ENCODE measurements at regions not wholly inside any gene's neighbourhood (a gene's known extent, or its start where the extent isn't known, plus 50 kb on each side); places are given as distances from the start of the nearest gene placed in this dataset.

DNA sequence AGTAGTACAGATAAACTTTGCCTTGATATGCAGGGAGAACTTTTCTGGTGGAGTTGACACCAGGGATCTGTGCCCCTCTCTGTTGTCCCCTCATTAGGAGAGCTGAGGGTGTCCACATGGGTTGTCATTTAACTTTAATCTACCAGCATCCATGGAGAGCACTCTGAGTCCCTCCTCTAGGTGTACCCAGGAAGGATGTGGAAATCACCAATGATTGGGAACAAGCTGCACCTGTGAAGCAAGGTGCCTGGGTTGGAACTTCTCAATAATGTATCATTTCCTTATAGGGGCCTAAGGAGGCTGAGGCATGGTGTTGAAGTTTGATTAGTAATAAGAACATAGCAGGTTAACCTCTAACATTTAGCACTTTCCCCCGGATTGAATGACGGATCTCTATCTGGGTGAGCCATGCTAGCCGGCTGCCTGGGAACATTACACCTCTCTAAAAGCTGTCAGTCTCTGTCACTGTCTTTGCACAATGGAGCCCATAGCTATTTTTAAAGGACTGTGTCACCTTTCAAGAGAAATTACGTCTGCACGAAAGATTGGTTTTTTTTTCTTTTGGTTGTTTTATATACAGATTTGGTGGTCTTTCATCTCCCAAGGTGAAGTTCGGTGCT is 239.3 kb downstream of the MAF start:
- no peak overlapping the region for H3K4me3 ChIP-seq (replicated peaks in 1 of 2; ENCODE audit: low read depth in 1 of 2, low read length in 2 of 2)
- no peaks in the 10 kb centered on the region for H3K4me1 ChIP-seq (ENCODE audit: control insufficient read depth in 1 of 2, insufficient read depth in 2 of 2, low read length in 2 of 2)
- intact Hi-C loops (cut with micrococcal nuclease) = no loop called here
- no peak for ATAC-seq
- no TSS peak for BruUV-seq (replicated peaks)
- peaks cover 36 to 41% of the 10 kb centered on the region in 2 experiments; a peak in 2 of 4 replicates for H3K9me3 ChIP-seq (ENCODE audit: control insufficient read depth in 1 of 2, insufficient read depth in 1 of 2, low read depth in 1 of 2, low read length in 2 of 2)
- ChIA-PET CTCF (no interaction called here), RAD21 (ENCODE audit: low non-redundant PET in 1 of 2, low total read pairs in 2 of 2, uncharacterized antibody in 2 of 2, unreplicated experiment in 2 of 2) (no interaction called here), POLR2A (no interaction called here)
- no peaks in the 10 kb centered on the region; the same call in 1 of the 2 replicates for H3K27me3 ChIP-seq (ENCODE audit: insufficient read depth, low read length)
- H4K20me1 ChIP-seq (ENCODE audit: insufficient read depth) = no peaks in the 10 kb centered on the region
- H3K36me3 ChIP-seq (ENCODE audit: control insufficient read depth in 1 of 2, insufficient read depth in 2 of 2, low read length in 2 of 2) = no peaks in the 10 kb centered on the region
- TF ChIP-seq SIN3A (IDR thresholded peaks at IDR 0.05; ENCODE audit: low read depth) = no peak
- no peak for TF ChIP-seq CEBPB (IDR thresholded peaks at IDR 0.05; ENCODE audit: low read depth)
- no peak for TF ChIP-seq POLR2A (IDR thresholded peaks at IDR 0.05; ENCODE audit: borderline replicate concordance, extremely low read depth, insufficient read depth, insufficient read length)
- no peak for TF ChIP-seq YY1 (IDR thresholded peaks at IDR 0.05; ENCODE audit: extremely low read depth, insufficient replicate concordance, low read depth, low read length)
- TF ChIP-seq EZH2 (IDR thresholded peaks at IDR 0.05) = no peak
- no peak for TF ChIP-seq EGR1 (IDR thresholded peaks at IDR 0.05; ENCODE audit: low read depth)
- H3K27ac ChIP-seq (ENCODE audit: low read depth, low read length) = no peak overlapping the region
- no peak for DNase-seq (ENCODE audit: low read depth, low spot score)
- H2AFZ ChIP-seq (ENCODE audit: low read depth, low read length, poor library complexity, severe bottlenecking) = no peak overlapping the region
- no peaks in the 10 kb centered on the region for H3K9me2 ChIP-seq (ENCODE audit: insufficient read depth)
- H3K4me2 ChIP-seq (ENCODE audit: low read length) = no peak overlapping the region
- H3K79me2 ChIP-seq (ENCODE audit: insufficient read depth, low read length) = no peaks in the 10 kb centered on the region
- H3K9ac ChIP-seq (ENCODE audit: low read length) = no peak overlapping the region

DNA sequence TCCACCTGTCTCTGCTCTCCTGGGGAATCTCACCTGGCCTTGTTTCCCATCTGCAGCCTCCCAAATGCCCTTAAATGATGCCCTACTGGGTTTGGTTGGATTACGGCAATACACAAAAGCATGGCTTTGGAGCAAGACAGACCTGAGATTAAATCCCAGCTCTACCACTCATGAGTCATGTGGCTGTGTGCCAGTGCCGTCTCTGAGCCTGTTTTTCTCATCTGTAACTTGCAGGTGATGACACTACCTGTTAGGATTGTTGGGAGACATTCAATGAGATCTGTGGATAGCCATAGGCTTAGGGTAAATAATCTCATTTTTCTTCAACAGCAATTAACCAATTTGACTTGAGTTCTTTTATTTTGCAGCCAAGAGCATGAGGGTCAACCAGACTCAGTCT is 240.3 kb downstream of the MAF start:
- no peaks in the 10 kb centered on the region for H3K79me2 ChIP-seq (ENCODE audit: insufficient read depth, low read length)
- H3K9ac ChIP-seq (ENCODE audit: low read length) = no peak overlapping the region
- H3K27me3 ChIP-seq (ENCODE audit: insufficient read depth, low read length) = no peaks in the 10 kb centered on the region; the same call in 1 of the 2 replicates
- H3K4me2 ChIP-seq (ENCODE audit: low read length) = no peak overlapping the region
- no TSS peak for BruUV-seq (replicated peaks)
- DNase-seq (ENCODE audit: low read depth, low spot score) (no peak), ATAC-seq (no peak)
- H3K4me1 ChIP-seq (ENCODE audit: control insufficient read depth in 1 of 2, insufficient read depth in 2 of 2, low read length in 2 of 2) = no peaks in the 10 kb centered on the region
- H3K36me3 ChIP-seq (ENCODE audit: control insufficient read depth in 1 of 2, insufficient read depth in 2 of 2, low read length in 2 of 2) = no peaks in the 10 kb centered on the region
- peaks cover 35 to 41% of the 10 kb centered on the region in 2 experiments; a peak in 2 of 4 replicates for H3K9me3 ChIP-seq (ENCODE audit: control insufficient read depth in 1 of 2, insufficient read depth in 1 of 2, low read depth in 1 of 2, low read length in 2 of 2)
- RAD21 ChIA-PET (ENCODE audit: low non-redundant PET in 1 of 2, low total read pairs in 2 of 2, uncharacterized antibody in 2 of 2, unreplicated experiment in 2 of 2) = no interaction called here
- H3K27ac ChIP-seq (ENCODE audit: low read depth, low read length) = no peak overlapping the region
- CTCF ChIA-PET = no interaction called here
- POLR2A ChIA-PET = no interaction called here
- no peak for TF ChIP-seq SRF (IDR thresholded peaks at IDR 0.05; ENCODE audit: low read depth)
- TF ChIP-seq POLR2AphosphoS5 (IDR thresholded peaks at IDR 0.05; ENCODE audit: low read depth, low read length) = no peak
- no peak for TF ChIP-seq YY1 (IDR thresholded peaks at IDR 0.05; ENCODE audit: extremely low read depth, insufficient replicate concordance, low read depth, low read length)
- no peak for TF ChIP-seq CTCF (IDR thresholded peaks at IDR 0.05 in 2 of 3, conservative IDR thresholded peaks at IDR 0.05 in 1 of 3; ENCODE audit: borderline replicate concordance in 1 of 3, insufficient read depth in 1 of 3, low read depth in 2 of 3, low read length in 2 of 3)
- no peak for TF ChIP-seq TCF7L2 (IDR thresholded peaks at IDR 0.05; ENCODE audit: borderline replicate concordance, extremely low read depth, insufficient read depth, insufficient read length)
- TF ChIP-seq EZH2phosphoT487 (IDR thresholded peaks at IDR 0.05; ENCODE audit: borderline replicate concordance) = no peak
- TF ChIP-seq ZFX (IDR thresholded peaks at IDR 0.05) = no peak
- no peak for TF ChIP-seq POLR2A (IDR thresholded peaks at IDR 0.05; ENCODE audit: borderline replicate concordance, extremely low read depth, insufficient read depth, insufficient read length)
- no peak for TF ChIP-seq JUND (IDR thresholded peaks at IDR 0.05)
- no peak for TF ChIP-seq ATF3 (IDR thresholded peaks at IDR 0.05)
- TF ChIP-seq FOSL1 (IDR thresholded peaks at IDR 0.05; ENCODE audit: low read depth) = no peak
- TF ChIP-seq EZH2 (IDR thresholded peaks at IDR 0.05) = no peak
- no peak overlapping the region for H3K4me3 ChIP-seq (replicated peaks in 1 of 2; ENCODE audit: low read depth in 1 of 2, low read length in 2 of 2)
- intact Hi-C loops (cut with micrococcal nuclease) = no loop called here
- H3K9me2 ChIP-seq (ENCODE audit: insufficient read depth) = no peaks in the 10 kb centered on the region
- no peak overlapping the region for H2AFZ ChIP-seq (ENCODE audit: low read depth, low read length, poor library complexity, severe bottlenecking)
- no peaks in the 10 kb centered on the region for H4K20me1 ChIP-seq (ENCODE audit: insufficient read depth)
